ENCODE measurements at regions not wholly inside any gene's neighbourhood (a gene's known extent, or its start where the extent isn't known, plus 50 kb on each side); places are given as distances from the start of the nearest gene placed in this dataset.

DNA sequence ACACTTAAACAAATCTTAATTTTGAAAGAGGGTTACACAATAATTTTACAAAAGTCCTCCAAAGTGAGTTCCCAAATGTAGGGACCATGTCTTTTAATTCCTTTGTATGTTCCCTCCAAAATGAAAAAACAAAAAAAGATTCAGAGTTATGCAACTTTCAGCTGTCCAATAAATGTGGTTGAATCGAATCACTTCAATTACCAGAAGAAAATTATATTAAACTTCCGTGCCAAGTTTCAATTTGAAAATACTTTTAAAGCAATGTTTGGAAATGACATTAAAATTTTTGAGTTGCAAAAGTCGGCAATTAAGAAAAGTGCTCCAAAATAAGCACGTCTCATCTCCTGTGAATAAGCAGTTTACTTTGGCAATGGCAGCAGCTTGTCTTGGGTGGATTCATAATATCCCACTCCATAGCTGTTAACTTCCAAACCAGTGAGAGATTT, 60.3 kb upstream of the C1GALT1 start:
- DNase-seq, result peak; percentile 25

DNA sequence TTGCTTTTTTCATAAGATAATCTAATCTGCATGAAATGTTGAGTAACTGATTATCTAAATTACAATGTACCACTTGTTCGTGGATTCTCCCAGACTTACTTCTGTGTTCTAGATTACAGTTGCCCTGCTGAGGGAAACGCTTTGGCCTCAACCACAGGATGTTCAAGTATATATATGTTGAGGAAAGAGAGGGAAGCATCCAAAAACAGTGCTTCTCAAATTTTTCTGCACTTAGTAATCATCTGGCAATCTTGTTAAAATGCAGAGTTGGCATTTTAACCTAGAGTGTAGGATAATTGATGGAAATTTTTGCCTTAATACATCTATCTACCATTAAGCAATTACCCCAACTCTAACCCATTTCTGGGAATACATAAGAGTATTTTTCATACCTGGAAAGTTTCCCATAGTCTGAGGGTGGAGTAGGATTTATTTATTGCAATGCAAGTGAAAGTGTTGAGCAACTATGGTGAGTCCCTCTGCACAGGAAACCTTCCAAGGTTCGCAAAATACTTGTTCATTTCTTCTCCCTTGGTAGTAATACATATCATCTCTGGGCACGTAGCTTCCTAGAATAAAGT, 59.6 kb upstream of the C1GALT1 start:
- DNase-seq, result peak; percentile 47

DNA sequence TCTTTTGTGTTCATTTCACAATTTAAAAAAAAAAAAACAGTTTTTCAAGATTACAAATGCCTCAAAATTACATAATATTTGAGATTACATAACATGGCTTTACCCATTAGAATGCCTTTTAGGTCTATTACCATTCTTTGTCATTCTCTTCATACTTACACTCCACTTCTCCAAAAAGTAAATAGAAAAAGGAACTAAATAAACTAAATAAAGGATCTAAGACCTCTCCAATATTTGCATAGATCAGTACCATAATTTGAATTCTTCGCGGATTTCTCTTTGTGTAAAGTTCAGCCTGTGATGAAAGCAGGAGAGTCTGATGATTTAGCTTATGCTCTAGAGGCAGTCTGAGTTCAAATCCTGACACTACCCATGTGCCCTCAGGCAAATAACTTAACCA, 56.4 kb upstream of the C1GALT1 start:
- DNase-seq, result no peak

DNA sequence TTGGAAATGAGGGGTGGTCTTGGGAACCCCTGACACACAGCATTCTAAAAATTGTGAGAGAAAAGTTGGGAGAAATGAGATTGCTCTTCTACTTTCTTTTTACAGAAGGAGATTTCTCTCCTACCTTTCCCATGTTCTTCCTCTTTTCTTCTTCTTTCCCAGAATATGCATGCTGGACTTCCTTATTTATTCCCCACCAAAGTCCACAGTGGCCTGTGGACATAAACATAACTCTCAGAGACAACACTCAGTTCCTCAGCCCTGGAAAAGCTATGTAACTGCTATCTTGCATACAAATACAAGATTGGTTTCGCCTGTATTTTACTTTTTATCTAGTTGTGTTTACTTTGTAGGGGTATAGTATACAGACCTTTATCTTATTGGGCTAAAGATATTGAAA, 54.6 kb upstream of the C1GALT1 start:
- no peak for DNase-seq

DNA sequence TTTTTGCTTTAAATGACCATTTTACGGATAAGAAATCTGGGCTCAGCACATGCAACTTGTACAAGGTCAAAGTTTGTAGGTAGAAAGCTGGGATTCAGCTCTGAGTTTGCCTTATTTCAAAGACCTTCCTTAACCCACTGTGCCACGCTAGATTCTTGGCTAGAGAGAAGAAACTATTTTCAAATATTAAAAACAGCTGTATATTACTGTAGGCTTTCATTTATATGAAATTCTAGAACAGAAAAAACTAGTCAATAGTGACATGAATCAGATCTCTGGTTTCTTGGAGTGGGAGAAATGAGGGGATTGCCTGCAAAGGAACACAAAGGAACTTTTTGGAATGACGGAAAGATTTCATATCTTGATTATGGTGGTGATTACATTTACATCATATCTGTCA, 53.0 kb upstream of the C1GALT1 start:
- DNase-seq, result no peak

DNA sequence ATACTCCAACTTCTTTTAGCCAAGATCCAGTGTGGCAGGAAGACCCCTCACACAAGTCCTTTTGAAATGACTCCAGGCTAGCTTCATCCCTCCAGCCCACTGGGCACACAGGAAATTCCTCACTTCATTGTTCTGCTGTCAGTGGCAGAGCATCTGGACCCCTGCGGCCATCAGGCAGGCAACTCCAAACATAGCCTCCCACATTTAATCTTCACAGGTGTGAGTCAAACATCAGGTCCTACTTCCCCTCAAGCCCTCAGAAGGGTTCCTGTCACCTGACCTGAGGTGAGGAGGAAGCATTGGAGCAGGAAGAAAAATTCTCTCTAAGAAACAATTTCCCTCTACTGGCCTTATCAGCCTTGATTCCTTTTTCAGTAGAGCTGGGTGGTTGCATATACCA, 51.1 kb upstream of the C1GALT1 start:
- no peak for DNase-seq
